MCF 10A (cell line): ENCODE measurements at regions not wholly inside any gene's neighbourhood (a gene's known extent, or its start where the extent isn't known, plus 50 kb on each side); places are given as distances from the start of the nearest gene placed in this dataset.

Source experiments
- BruUV-seq: library from RNA; stranded (reverse); fragments of 400-500 nt; replicated peaks from 2 replicates; lab custom pipeline; 2021; lab: Mats Ljungman, UMichigan
- CTCF ChIA-PET: fragments of 300-600 bp; sonication (Branson Sonifier 250); formaldehyde crosslinking; extraction: SDS; loops from one replicate; lab custom pipeline; 2021; ENCODE audit warnings: antibody characterized with exemption, inconsistent platforms; lab: Yijun Ruan, JAX
- POLR2A ChIA-PET: fragments of 300-600, 350-650 bp; sonication (Branson Sonifier 250); formaldehyde crosslinking; extraction: SDS; loops from one replicate; lab custom pipeline; 2020; ENCODE audit warnings: antibody characterized with exemption, inconsistent platforms; lab: Yijun Ruan, JAX
- DNase-seq: peaks from one replicate; pipeline ENCODE4 v3.0.0-alpha.2; 2018; ENCODE audit not compliant: unreplicated experiment
- H3K27ac Mint-ChIP-seq: one replicate; pipeline ENCODE4 v1.8.0; 2022; ENCODE audit warnings: mild to moderate bottlenecking, low read depth, mixed read lengths; ENCODE audit not compliant: unreplicated experiment
- H3K27me3 Mint-ChIP-seq: one replicate; pipeline ENCODE4 v1.8.0; 2022; ENCODE audit warnings: mixed read lengths; ENCODE audit not compliant: insufficient read depth, unreplicated experiment
- H3K36me3 Mint-ChIP-seq: one replicate; pipeline ENCODE4 v1.8.0; 2022; ENCODE audit warnings: mild to moderate bottlenecking, moderate library complexity, mixed read lengths; ENCODE audit not compliant: insufficient read depth, unreplicated experiment
- H3K4me1 Mint-ChIP-seq: one replicate; pipeline ENCODE4 v1.8.0; 2022; ENCODE audit warnings: mixed read lengths; ENCODE audit not compliant: insufficient read depth, unreplicated experiment
- H3K4me3 Mint-ChIP-seq: one replicate; pipeline ENCODE4 v1.8.0; 2022; ENCODE audit warnings: mild to moderate bottlenecking, moderate library complexity, mixed read lengths; ENCODE audit not compliant: unreplicated experiment
- H3K9me3 Mint-ChIP-seq: one replicate; pipeline ENCODE4 v1.8.0; 2022; ENCODE audit warnings: mixed read lengths; ENCODE audit not compliant: unreplicated experiment
- CTCF ChIP-seq: fragments of 200-600 bp; IDR thresholded peaks from one replicate; pipeline ENCODE4 v1.8.0; 2022; ENCODE audit warnings: antibody characterized with exemption, mild to moderate bottlenecking; ENCODE audit not compliant: unreplicated experiment
- intact Hi-C: fragments of 100-400 bp; cut with micrococcal nuclease; formaldehyde crosslinking; loops from 2 replicates; pipeline ENCODE4 v1.14.1; 2022

GRCh38 chr10:43926371-43926770, 277.7 kb upstream of the ZNF32 start:
- H3K9me3 Mint-ChIP-seq, result no peaks in the 10 kb centered on the region
- intact Hi-C loops, result no loop called here
- no peaks in the 10 kb centered on the region for H3K4me1 Mint-ChIP-seq
- no peaks in the 10 kb centered on the region for H3K36me3 Mint-ChIP-seq
- DNase-seq, result no peak
- H3K27ac Mint-ChIP-seq, result no peak overlapping the region
- ChIA-PET POLR2A (no interaction called here), CTCF (interaction anchor here (0.6 kb wide), 1 partner anchor 196 kb away, joined by 3 read pairs; no protein-coding TSS in a partner anchor)
- H3K27me3 Mint-ChIP-seq, result peaks cover 35% of the 10 kb centered on the region
- no TSS peak for BruUV-seq
- no peak for TF ChIP-seq CTCF
- no peak overlapping the region for H3K4me3 Mint-ChIP-seq

- POLR2A ChIA-PET, result no interaction called here
- H3K27me3 Mint-ChIP-seq, result peaks cover 35% of the 10 kb centered on the region
- no peaks in the 10 kb centered on the region for H3K9me3 Mint-ChIP-seq
- H3K4me3 Mint-ChIP-seq, result no peak overlapping the region
- H3K36me3 Mint-ChIP-seq, result no peaks in the 10 kb centered on the region
- TF ChIP-seq CTCF, result no peak
- no peaks in the 10 kb centered on the region for H3K4me1 Mint-ChIP-seq
- no TSS peak for BruUV-seq
- no peak overlapping the region for H3K27ac Mint-ChIP-seq
- DNase-seq, result no peak
- intact Hi-C loops, result no loop called here
- CTCF ChIA-PET, result interaction anchor here (0.6 kb wide), 1 partner anchor 196 kb away, joined by 3 read pairs; no protein-coding TSS in a partner anchor
Observed at GRCh38 chr10:43925793-43926192, 277.1 kb upstream of the ZNF32 start.

GRCh38 chr10:43923328-43923727, 274.6 kb upstream of the ZNF32 start:
- Mint-ChIP-seq H3K4me1 (no peaks in the 10 kb centered on the region), H3K27me3 (peaks cover 39% of the 10 kb centered on the region), H3K27ac (no peak overlapping the region), H3K9me3 (peaks cover 6% of the 10 kb centered on the region), H3K36me3 (no peaks in the 10 kb centered on the region), H3K4me3 (no peak overlapping the region)
- CTCF ChIA-PET, result no interaction called here
- TF ChIP-seq CTCF, result no peak
- intact Hi-C loops, result no loop called here
- DNase-seq, result no peak
- POLR2A ChIA-PET, result no interaction called here
- BruUV-seq, result no TSS peak

- BruUV-seq, result no TSS peak
- Mint-ChIP-seq H3K9me3 (peaks cover 6% of the 10 kb centered on the region), H3K4me1 (no peaks in the 10 kb centered on the region), H3K36me3 (no peaks in the 10 kb centered on the region), H3K4me3 (no peak overlapping the region), H3K27ac (no peak overlapping the region), H3K27me3 (peaks cover 39% of the 10 kb centered on the region)
- no peak for DNase-seq
- TF ChIP-seq CTCF, result no peak
- intact Hi-C loops, result no loop called here
- CTCF ChIA-PET, result no interaction called here
- POLR2A ChIA-PET, result no interaction called here
Observed at GRCh38 chr10:43922335-43923280, 273.9 kb upstream of the ZNF32 start.
